GM23338 (cell line): ENCODE measurements at regions not wholly inside any gene's neighbourhood (a gene's known extent, or its start where the extent isn't known, plus 50 kb on each side); places are given as distances from the start of the nearest gene placed in this dataset.

Source experiments
- ATAC-seq: fragments of 200-7000 bp; cut with Tn5 transposase; 3 replicates; pipeline ENCODE4 v1.9.1; 2020
- DNase-seq: peaks from one replicate; pipeline ENCODE4 v3.0.0-alpha.2; 2015; ENCODE audit warnings: low spot score
- H2AFZ ChIP-seq: fragments of 200-600 bp; sonication (generic); 2 replicates; pipeline ENCODE4 v1.8.0; 2016; ENCODE audit warnings: antibody characterized with exemption, mild to moderate bottlenecking, moderate library complexity
- H3F3A ChIP-seq: fragments of 200-600 bp; sonication (generic); replicated peaks from 2 replicates; pipeline ENCODE4 v1.8.0; 2017; ENCODE audit warnings: antibody characterized with exemption, mixed run types, low read depth
- H3K27ac ChIP-seq: fragments of 200-600 bp; sonication (generic); 2 replicates; pipeline ENCODE4 v1.6.1; 2016; ENCODE audit warnings: low read depth
- H3K27me3 ChIP-seq: fragments of 200-600 bp; sonication (generic); 2 replicates; pipeline ENCODE4 v1.8.0; 2016; ENCODE audit warnings: mild to moderate bottlenecking, mixed run types, moderate library complexity; ENCODE audit not compliant: insufficient read depth
- H3K36me3 ChIP-seq: fragments of 200-600 bp; sonication (generic); 2 replicates; pipeline ENCODE4 v1.8.0; 2016; ENCODE audit warnings: mild to moderate bottlenecking; ENCODE audit not compliant: insufficient read depth
- H3K4me1 ChIP-seq: fragments of 200-600 bp; sonication (generic); 2 replicates; pipeline ENCODE4 v1.8.0; 2016; ENCODE audit warnings: mild to moderate bottlenecking, moderate library complexity; ENCODE audit not compliant: insufficient read depth
- H3K4me2 ChIP-seq: fragments of 200-600 bp; sonication (generic); 2 replicates; pipeline ENCODE4 v1.7.1; 2017; ENCODE audit warnings: mixed run types
- H3K4me3 ChIP-seq: fragments of 200-600 bp; sonication (generic); 2 replicates; pipeline ENCODE4 v1.6.1; 2016; ENCODE audit warnings: mixed run types
- H3K79me2 ChIP-seq: fragments of 200-600 bp; sonication (generic); replicated peaks from 2 replicates; pipeline ENCODE4 v1.8.0; 2017; ENCODE audit warnings: mild to moderate bottlenecking; ENCODE audit not compliant: insufficient read depth
- H3K9me2 ChIP-seq: fragments of 200-600 bp; sonication (generic); 2 replicates; pipeline ENCODE4 v1.8.0; 2017; ENCODE audit not compliant: insufficient read depth
- H4K20me1 ChIP-seq: fragments of 200-600 bp; sonication (generic); replicated peaks from 2 replicates; pipeline ENCODE4 v1.8.0; 2017; ENCODE audit warnings: mild to moderate bottlenecking; ENCODE audit not compliant: insufficient read depth
- H3K27ac Mint-ChIP-seq: 2 replicates; pipeline ENCODE4 v1.8.0; 2020; ENCODE audit warnings: inconsistent platforms, mild to moderate bottlenecking, moderate library complexity, mixed read lengths
- H3K27me3 Mint-ChIP-seq: 3 replicates; pipeline ENCODE4 v1.8.0; 2022; ENCODE audit warnings: low read depth, mild to moderate bottlenecking, moderate library complexity, mixed read lengths, inconsistent platforms; ENCODE audit not compliant: insufficient read depth, poor library complexity
- H3K36me3 Mint-ChIP-seq: 3 replicates; pipeline ENCODE4 v1.8.0; 2021; ENCODE audit warnings: low read depth, mild to moderate bottlenecking, inconsistent platforms, moderate library complexity, mixed read lengths
- H3K4me1 Mint-ChIP-seq: 3 replicates; pipeline ENCODE4 v1.8.0; 2020; ENCODE audit warnings: mild to moderate bottlenecking, inconsistent platforms, mixed read lengths
- H3K4me3 Mint-ChIP-seq: 3 replicates; pipeline ENCODE4 v1.8.0; 2021; ENCODE audit warnings: moderate library complexity, mild to moderate bottlenecking, inconsistent platforms, mixed read lengths
- H3K9me3 Mint-ChIP-seq: 3 replicates; pipeline ENCODE4 v1.8.0; 2020; ENCODE audit warnings: moderate library complexity, mild to moderate bottlenecking, inconsistent platforms, mixed read lengths
- CTCF ChIP-seq, 2 experiments: fragments of 200-600 bp in 1 of 2; sonication (generic) in 1 of 2; conservative IDR thresholded peaks; 2 replicates each; pipeline versions ENCODE4 v1.5.1 to v1.6.1; 2016 to 2017; ENCODE audit warnings: antibody characterized with exemption in 2 of 2, low read depth in 2 of 2, mild to moderate bottlenecking in 2 of 2, moderate library complexity in 1 of 2
- EZH2phosphoT487 ChIP-seq: fragments of 200-600 bp; sonication (generic); IDR thresholded peaks from one replicate; pipeline ENCODE4 v1.8.1; 2018; ENCODE audit warnings: antibody characterized with exemption; ENCODE audit not compliant: unreplicated experiment
- JUNB ChIP-seq: IDR thresholded peaks from one replicate; pipeline ENCODE4 v1.6.1; 2016; ENCODE audit warnings: antibody characterized with exemption; ENCODE audit not compliant: unreplicated experiment
- POLR2AphosphoS5 ChIP-seq: IDR thresholded peaks from 2 replicates; pipeline ENCODE4 v1.6.1; 2016; ENCODE audit warnings: antibody characterized with exemption, low read depth
- REST ChIP-seq: IDR thresholded peaks from one replicate; pipeline ENCODE4 v1.6.1; 2018; ENCODE audit warnings: antibody characterized with exemption; ENCODE audit not compliant: unreplicated experiment
- STAT1 ChIP-seq: IDR thresholded peaks from one replicate; pipeline ENCODE4 v1.6.1; 2016; ENCODE audit warnings: antibody characterized with exemption; ENCODE audit not compliant: unreplicated experiment
- ZNF462 ChIP-seq: fragments of 250-450 bp; sonication (Bioruptor Pico); IDR thresholded peaks from 2 replicates; pipeline ENCODE4 v1.5.0; 2020; ENCODE audit warnings: mild to moderate bottlenecking, moderate library complexity

- no peak for TF ChIP-seq ZNF462 (CRISPR knock-in tag)
These were observed 312.4 kb upstream of the CDH5 start (continued) for GRCh38 chr16:66054095-66054494.

GRCh38 chr16:66052745-66053144, 313.7 kb upstream of the CDH5 start:
- Mint-ChIP-seq H3K9me3 (no peaks in the 10 kb centered on the region; the same call in 2 of the 3 replicates), H3K27ac (no peak overlapping the region), H3K27me3 (peaks cover 7% of the 10 kb centered on the region), H3K4me3 (no peak overlapping the region), H3K4me1 (peaks cover 7% of the 10 kb centered on the region; the same call in 2 of the 3 replicates), H3K36me3 (peaks cover 6% of the 10 kb centered on the region; the same call in 2 of the 3 replicates)
- Histone ChIP-seq H3K4me1 (peaks cover 27% of the 10 kb centered on the region), H3K27me3 (no peaks in the 10 kb centered on the region), H3K9me2 (peaks cover 4% of the 10 kb centered on the region; the same call in 1 of the 2 replicates), H3K36me3 (no peaks in the 10 kb centered on the region), H3K4me2 (peak overlapping the region; percentile 34; the same call in 1 of the 2 replicates), H3F3A (no peaks in the 10 kb centered on the region), H3K79me2 (no peaks in the 10 kb centered on the region), H2AFZ (no peak overlapping the region), H3K27ac (no peak overlapping the region), H3K4me3 (no peak overlapping the region), H4K20me1 (no peaks in the 10 kb centered on the region)
- no peak for ATAC-seq
- no peak for DNase-seq
- no peak for TF ChIP-seq JUNB

- no peak overlapping the region for H3K4me3 Mint-ChIP-seq
- H3K27ac Mint-ChIP-seq = no peak overlapping the region
- TF ChIP-seq POLR2AphosphoS5 (no peak), REST (no peak), CTCF (conservative IDR thresholded peaks at IDR 0.05; ENCODE audit: low read depth in 2 of 2) (no peak), STAT1 (no peak), EZH2phosphoT487 (no peak)
These were observed 315.5 kb upstream of the CDH5 start for GRCh38 chr16:66050991-66051390.

More at GRCh38 chr16:66050991-66051390, 315.5 kb upstream of the CDH5 start:
- Histone ChIP-seq H3K9me2 (peaks cover 4% of the 10 kb centered on the region; the same call in 1 of the 2 replicates), H3K4me2 (no peak overlapping the region), H3F3A (no peaks in the 10 kb centered on the region), H4K20me1 (no peaks in the 10 kb centered on the region), H3K4me1 (peaks cover 27% of the 10 kb centered on the region), H3K4me3 (no peak overlapping the region), H3K36me3 (no peaks in the 10 kb centered on the region), H2AFZ (no peak overlapping the region), H3K79me2 (no peaks in the 10 kb centered on the region), H3K27me3 (no peaks in the 10 kb centered on the region), H3K27ac (no peak overlapping the region)
- DNase-seq = no peak
- no peak for ATAC-seq
- Mint-ChIP-seq H3K27me3 (peaks cover 4% of the 10 kb centered on the region), H3K36me3 (peaks cover 8% of the 10 kb centered on the region; the same call in 2 of the 3 replicates), H3K4me1 (peaks cover 7% of the 10 kb centered on the region; the same call in 2 of the 3 replicates), H3K9me3 (no peaks in the 10 kb centered on the region; the same call in 2 of the 3 replicates)
